Activated T-helper 9 cell treated with anti-CD3 and anti-CD28 coated beads, Interleukin-2, amount 50 U/mL, for 16 hours (primary cell): ENCODE measurements at regions not wholly inside any gene's neighbourhood (a gene's known extent, or its start where the extent isn't known, plus 50 kb on each side); places are given as distances from the start of the nearest gene placed in this dataset.

ENCODE experiments used
- DNase-seq: peaks from one replicate; pipeline ENCODE4 v3.0.0-alpha.2; 2020; ENCODE audit warnings: low read depth

DNA sequence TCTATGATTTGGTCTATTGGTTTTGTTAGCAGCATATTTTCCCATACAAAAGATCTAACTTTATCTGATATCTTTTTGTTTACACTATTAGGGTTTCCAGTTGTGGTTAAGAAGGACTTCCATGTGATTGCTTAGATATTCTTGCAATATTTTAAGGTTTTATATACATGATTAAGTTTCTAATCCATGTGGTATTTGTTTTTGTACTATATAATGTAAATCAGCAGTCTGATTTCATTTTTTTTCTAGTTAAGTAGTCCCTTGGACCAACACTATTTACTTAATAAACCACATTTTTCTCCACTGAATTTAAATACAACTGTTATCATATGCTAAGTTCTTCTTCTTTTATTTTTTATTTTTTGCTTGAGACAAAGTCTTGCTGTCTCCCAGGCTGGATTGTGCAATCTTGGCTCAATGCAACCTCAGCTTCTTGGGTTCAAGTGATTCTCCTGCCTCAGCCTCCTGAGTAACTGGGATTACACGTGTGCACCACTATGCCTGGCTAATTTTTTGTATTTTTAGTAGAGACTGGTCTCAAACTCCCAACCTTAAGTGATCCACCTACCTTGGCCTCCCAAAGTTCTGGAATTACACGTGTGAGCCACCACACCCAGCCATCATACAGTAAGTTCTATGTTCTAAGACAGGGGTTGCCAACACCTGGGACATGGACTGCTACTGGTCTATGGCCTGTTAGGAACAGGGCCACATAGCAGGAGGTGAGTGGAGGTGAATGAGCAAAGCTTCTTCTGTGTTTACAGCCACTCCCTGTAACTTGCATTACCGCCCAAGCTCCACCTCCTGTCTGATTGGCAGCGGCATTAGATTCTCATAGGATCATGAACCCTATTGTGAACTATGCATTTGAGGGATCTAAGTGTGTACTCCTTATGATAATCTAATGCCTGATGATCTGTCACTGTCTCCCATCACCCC is 58.5 kb upstream of the RAB27B start:
- no peak for DNase-seq

DNA sequence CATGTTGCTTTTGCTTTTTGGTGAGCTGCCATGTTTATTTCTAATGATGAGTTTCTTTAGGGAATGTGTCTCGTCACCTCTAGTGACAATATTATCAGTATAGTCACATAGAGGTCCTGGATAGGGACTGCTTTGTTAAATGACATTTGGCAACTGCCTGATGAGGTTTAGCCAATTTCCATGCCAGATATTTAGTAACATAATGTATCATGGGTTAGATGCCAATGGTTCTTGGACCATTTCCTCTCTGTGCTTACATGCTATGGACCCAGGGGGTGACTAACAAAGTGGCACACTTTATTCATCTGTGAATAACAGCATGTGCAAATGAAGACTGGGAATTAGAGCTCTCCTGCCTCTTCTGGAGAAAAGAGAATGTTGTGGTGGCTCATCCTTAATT is 56.2 kb upstream of the RAB27B start:
- DNase-seq: no peak

DNA sequence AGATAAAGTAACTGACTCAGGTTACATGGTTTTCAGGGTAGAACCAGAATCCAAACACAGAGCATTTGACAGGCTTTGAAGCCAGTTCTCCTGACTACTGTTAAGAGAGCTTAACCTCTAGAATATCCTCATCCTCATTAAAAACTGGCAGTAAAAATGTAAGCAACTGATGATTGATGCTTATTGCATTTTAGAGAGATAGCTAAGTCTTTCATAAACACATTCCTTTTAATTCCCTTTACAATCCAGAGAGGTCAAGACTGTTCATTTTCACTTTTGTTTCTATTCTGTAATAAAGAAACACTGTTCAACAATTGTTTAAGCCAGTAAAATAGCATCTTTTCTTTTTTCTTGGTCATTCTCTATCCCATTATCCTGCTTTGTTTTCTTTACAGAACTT is 53.9 kb upstream of the RAB27B start:
- no peak for DNase-seq

DNA sequence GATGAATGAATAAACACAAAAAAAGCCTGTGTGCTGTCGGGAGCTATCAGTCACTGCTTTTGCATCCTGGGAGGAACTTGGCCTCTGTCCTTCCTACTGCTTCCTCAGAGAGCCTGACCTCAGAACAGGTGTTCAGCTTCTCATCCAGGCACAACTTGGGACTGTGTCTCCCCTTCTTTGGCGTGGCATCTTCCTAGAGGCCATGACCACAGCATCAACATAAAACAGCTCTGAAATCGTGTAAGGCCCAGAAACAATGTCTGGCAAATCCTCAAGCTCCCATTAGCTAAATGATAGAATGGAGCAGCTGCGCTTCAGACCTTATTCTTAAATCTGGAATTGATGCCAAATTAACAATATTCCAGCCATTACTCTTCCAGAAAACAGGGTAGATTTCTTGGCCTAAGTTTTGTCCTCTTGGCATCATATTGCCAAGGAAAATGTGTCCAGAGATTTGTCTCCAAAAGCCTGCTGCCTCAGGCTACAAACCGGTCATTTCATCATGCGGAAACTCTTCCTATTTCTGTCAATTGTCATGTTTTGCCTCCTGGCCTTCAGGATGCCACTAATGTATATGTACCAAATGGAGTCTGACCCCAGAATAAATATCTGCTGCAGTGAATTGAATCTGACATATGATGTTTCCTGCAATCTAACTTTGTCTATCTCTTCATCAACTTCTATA is 53.2 kb upstream of the RAB27B start:
- DNase-seq: no peak

DNA sequence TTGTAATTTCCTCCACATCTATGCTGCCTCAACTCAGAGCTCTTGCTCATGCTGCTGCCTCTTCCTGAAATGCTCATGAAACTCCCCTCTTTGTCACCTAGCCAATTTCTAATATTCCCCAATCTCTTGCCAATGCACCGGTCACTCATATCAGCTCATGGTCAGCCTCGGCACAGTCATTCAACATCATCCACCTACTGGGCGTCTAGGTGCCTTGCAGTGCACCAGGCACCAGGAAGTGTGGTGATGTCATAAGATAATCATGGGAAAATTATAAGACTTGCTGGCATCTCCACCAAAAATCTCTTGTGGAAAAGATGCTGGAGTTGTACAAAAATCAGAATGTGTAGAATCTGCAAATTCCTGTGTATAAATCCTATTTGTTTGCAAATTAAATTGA is 52.6 kb upstream of the RAB27B start:
- no peak for DNase-seq

DNA sequence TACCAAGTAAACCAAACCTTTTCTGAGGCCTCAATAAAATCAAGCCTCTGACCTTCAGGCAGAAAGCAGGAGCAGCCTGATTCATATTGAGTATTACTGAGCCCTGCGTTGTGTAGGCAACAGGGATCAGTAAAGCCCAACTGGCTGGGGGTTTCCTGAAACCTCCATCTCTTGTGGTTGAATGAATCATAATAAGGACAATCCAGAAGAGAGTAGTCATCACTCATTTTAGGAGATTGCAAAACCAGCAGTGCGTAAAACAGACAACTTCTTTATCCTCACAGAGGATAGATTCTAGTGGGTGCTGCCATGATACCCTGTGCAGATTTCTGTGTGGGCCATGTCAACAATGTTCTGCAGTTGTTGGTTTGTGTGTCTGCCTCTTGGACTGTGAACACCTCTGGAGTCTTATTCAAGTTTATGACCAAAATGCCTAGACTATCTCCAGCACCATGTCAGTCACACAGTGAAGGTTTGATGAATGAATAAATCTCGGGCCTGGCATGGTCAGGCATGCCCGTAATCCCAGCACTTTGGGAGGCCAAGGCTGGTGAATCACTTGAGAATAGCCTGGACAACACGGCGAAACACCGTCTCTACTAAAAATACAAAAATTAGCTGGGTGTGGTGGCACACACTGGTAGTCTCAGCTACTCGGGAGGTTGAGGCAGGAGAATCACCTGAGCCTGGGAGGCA is 51.8 kb upstream of the RAB27B start:
- DNase-seq: no peak

DNA sequence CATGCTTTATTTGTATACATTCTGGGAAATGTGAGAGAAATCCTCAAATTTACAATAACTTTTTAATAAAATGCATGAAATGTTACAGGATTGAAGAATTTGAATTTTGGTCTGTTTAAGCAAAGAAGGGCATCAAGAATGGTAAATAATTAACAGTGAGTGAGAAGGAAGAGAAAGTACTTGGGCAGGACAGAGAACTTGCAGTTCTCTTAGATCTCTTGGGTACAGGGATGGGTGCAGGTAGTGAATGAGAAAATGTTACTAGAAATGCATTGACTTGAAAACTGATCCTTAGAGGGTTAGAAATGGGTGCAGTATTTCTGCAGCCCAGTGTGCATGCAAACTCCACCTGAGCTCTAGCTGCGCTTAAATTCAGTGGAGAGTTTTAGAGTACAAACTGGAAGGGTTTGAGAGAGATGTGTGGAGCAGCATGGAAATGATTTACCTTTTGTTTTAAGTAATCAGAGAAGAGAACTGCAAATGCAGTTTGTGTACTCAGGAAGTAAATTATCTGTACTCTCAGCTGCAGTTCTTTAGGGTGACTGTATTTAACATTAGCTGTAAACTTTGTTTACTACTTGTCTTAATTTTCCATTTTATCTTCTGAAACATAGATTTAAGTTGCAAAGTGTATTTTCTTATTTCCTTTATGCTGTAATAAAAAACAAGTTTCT is 51.0 kb upstream of the RAB27B start:
- no peak for DNase-seq

DNA sequence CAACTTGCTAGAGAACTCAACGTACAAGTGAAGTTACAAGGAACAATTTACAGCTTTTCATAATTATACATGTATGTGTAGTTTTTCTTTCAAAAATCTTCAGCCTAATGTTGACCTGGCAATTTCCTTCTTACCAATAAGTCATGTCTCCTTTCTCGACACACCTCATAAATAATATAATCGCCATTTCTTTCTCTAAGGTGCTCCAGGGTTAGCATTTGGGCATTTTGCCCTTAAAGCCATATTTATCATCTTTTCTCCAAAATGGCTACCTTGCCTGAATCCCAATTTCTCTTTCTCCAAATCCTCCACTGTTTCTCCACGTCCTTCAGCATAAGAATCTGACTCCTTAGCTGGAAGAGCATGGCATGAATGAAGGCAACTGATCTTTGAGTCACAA is 50.3 kb upstream of the RAB27B start:
- DNase-seq: no peak
